OCI-LY7 (cell line): ENCODE measurements at regions not wholly inside any gene's neighbourhood (a gene's known extent, or its start where the extent isn't known, plus 50 kb on each side); places are given as distances from the start of the nearest gene placed in this dataset.

Source experiments
- BruUV-seq: library from RNA; stranded (reverse); fragments of 400-500 nt; replicated peaks from 2 replicates; lab custom pipeline; 2021; lab: Mats Ljungman, UMichigan
- CTCF ChIA-PET: fragments of 300-600 bp; sonication (Branson Sonifier 250); formaldehyde crosslinking; loops from one replicate; lab custom pipeline; 2022; ENCODE audit warnings: antibody characterized with exemption; ENCODE audit not compliant: unreplicated experiment; lab: Charles Lee
- POLR2A ChIA-PET: fragments of 300-600 bp; sonication (Branson Sonifier 250); formaldehyde crosslinking; loops from one replicate; lab custom pipeline; 2022; ENCODE audit warnings: antibody characterized with exemption; lab: Charles Lee
- DNase-seq: peaks from one replicate; pipeline ENCODE4 v3.0.0-alpha.2; 2015; ENCODE audit warnings: low spot score
- H2AFZ ChIP-seq: fragments of 200-600 bp; sonication (generic), shearing (Covaris generic); 2 replicates; pipeline ENCODE4 v1.6.1; 2014; ENCODE audit warnings: mild to moderate bottlenecking, antibody characterized with exemption, low read length, moderate library complexity
- H3K27ac ChIP-seq: fragments of 200-600 bp; sonication (generic); 2 replicates; pipeline ENCODE4 v1.5.1; 2014; ENCODE audit warnings: mixed run types, low read depth, mild to moderate bottlenecking, moderate library complexity, low read length, inconsistent platforms; ENCODE audit not compliant: poor library complexity, severe bottlenecking
- H3K36me3 ChIP-seq: fragments of 200-600 bp; sonication (generic); 2 replicates; pipeline ENCODE4 v1.6.1; 2014; ENCODE audit warnings: mild to moderate bottlenecking, antibody characterized with exemption, low read length, moderate library complexity, mixed read lengths; ENCODE audit not compliant: insufficient read depth
- H3K4me1 ChIP-seq: fragments of 200-600 bp; sonication (generic); 2 replicates; pipeline ENCODE4 v1.5.1; 2014; ENCODE audit warnings: mild to moderate bottlenecking, low read length; ENCODE audit not compliant: insufficient read depth, poor library complexity, severe bottlenecking
- H3K4me2 ChIP-seq: fragments of 200-600 bp; sonication (generic); 2 replicates; pipeline ENCODE4 v1.6.1; 2014; ENCODE audit warnings: mild to moderate bottlenecking, low read length
- H3K4me3 ChIP-seq: fragments of 200-600 bp; sonication (generic); 2 replicates; pipeline ENCODE4 v1.5.1; 2014; ENCODE audit warnings: mild to moderate bottlenecking, low read depth, low read length; ENCODE audit not compliant: poor library complexity, severe bottlenecking
- H3K79me2 ChIP-seq: fragments of 200-600 bp; sonication (generic); 2 replicates; pipeline ENCODE4 v1.6.1; 2016; ENCODE audit warnings: low read depth, mild to moderate bottlenecking, low read length, moderate library complexity, mixed read lengths; ENCODE audit not compliant: insufficient read depth
- H3K9me2 ChIP-seq: fragments of 200-600 bp; sonication (generic); 2 replicates; pipeline ENCODE4 v1.6.1; 2016; ENCODE audit warnings: mild to moderate bottlenecking, low read length, mixed read lengths; ENCODE audit not compliant: insufficient read depth
- H3K9me3 ChIP-seq: fragments of 200-600 bp; sonication (generic); 2 replicates; pipeline ENCODE4 v1.6.1; 2014; ENCODE audit warnings: mild to moderate bottlenecking, mixed run types, low read length, mixed read lengths
- H4K20me1 ChIP-seq: fragments of 200-600 bp; sonication (generic); 2 replicates; pipeline ENCODE4 v1.6.1; 2014; ENCODE audit warnings: mild to moderate bottlenecking, antibody characterized with exemption, low read length, moderate library complexity, mixed read lengths; ENCODE audit not compliant: insufficient read depth
- CTCF ChIP-seq: fragments of 200-600 bp; sonication (generic); conservative IDR thresholded peaks from 2 replicates; pipeline ENCODE4 v1.5.1; 2014; ENCODE audit warnings: mild to moderate bottlenecking, antibody characterized with exemption, low read length, moderate library complexity, mixed read lengths
- EZH2phosphoT487 ChIP-seq: fragments of 200-600 bp; sonication (generic); IDR thresholded peaks from 2 replicates; pipeline ENCODE4 v1.6.1; 2018; ENCODE audit warnings: low read depth, borderline replicate concordance, mild to moderate bottlenecking, mixed run types, antibody characterized with exemption, low read length, moderate library complexity, mixed read lengths
- intact Hi-C: fragments of 100-400 bp; cut with micrococcal nuclease; formaldehyde crosslinking; loops from one replicate; pipeline ENCODE4 v1.10.0; 2022; ENCODE audit not compliant: unreplicated experiment

GRCh38 chr5:44945743-44946142 is 137.0 kb downstream of the MRPS30 start:
- Histone ChIP-seq H3K79me2 (no peaks in the 10 kb centered on the region), H3K36me3 (no peaks in the 10 kb centered on the region), H3K9me3 (no peaks in the 10 kb centered on the region), H4K20me1 (no peaks in the 10 kb centered on the region), H3K4me2 (no peak overlapping the region), H3K27ac (no peak overlapping the region), H3K4me1 (no peaks in the 10 kb centered on the region), H3K9me2 (no peaks in the 10 kb centered on the region), H2AFZ (no peak overlapping the region), H3K4me3 (no peak overlapping the region)
- POLR2A ChIA-PET: no interaction called here
- TF ChIP-seq CTCF (no peak), EZH2phosphoT487 (no peak)
- no peak for DNase-seq
- CTCF ChIA-PET: no interaction called here
- intact Hi-C loops: no loop called here
- BruUV-seq: no TSS peak

GRCh38 chr5:44949687-44950086 is 140.9 kb downstream of the MRPS30 start:
- Histone ChIP-seq H3K4me2 (no peak overlapping the region), H2AFZ (no peak overlapping the region), H3K27ac (no peak overlapping the region), H3K4me1 (no peaks in the 10 kb centered on the region), H3K36me3 (no peaks in the 10 kb centered on the region), H3K79me2 (no peaks in the 10 kb centered on the region), H3K9me3 (no peaks in the 10 kb centered on the region), H4K20me1 (no peaks in the 10 kb centered on the region), H3K9me2 (no peaks in the 10 kb centered on the region; the same call in 1 of the 2 replicates), H3K4me3 (no peak overlapping the region)
- CTCF ChIA-PET: no interaction called here
- DNase-seq: no peak
- POLR2A ChIA-PET: no interaction called here
- intact Hi-C loops: no loop called here
- TF ChIP-seq CTCF: no peak
- no peak for TF ChIP-seq EZH2phosphoT487
- no TSS peak for BruUV-seq

GRCh38 chr5:44951371-44951770 is 142.6 kb downstream of the MRPS30 start:
- Histone ChIP-seq H4K20me1 (no peaks in the 10 kb centered on the region), H3K4me3 (no peak overlapping the region), H3K9me3 (no peaks in the 10 kb centered on the region), H3K79me2 (no peaks in the 10 kb centered on the region), H3K36me3 (no peaks in the 10 kb centered on the region), H3K9me2 (no peaks in the 10 kb centered on the region; the same call in 1 of the 2 replicates), H3K4me2 (no peak overlapping the region), H3K27ac (no peak overlapping the region), H3K4me1 (no peaks in the 10 kb centered on the region), H2AFZ (no peak overlapping the region)
- intact Hi-C loops: no loop called here
- TF ChIP-seq CTCF (no peak), EZH2phosphoT487 (no peak)
- DNase-seq: no peak
- POLR2A ChIA-PET: interaction anchor here (0.7 kb wide), 1 partner anchor 8 kb away, joined by 4 read pairs; no protein-coding TSS in a partner anchor
- BruUV-seq: no TSS peak
- CTCF ChIA-PET: no interaction called here
